GM21423 (cell line): ENCODE measurements at regions not wholly inside any gene's neighbourhood (a gene's known extent, or its start where the extent isn't known, plus 50 kb on each side); places are given as distances from the start of the nearest gene placed in this dataset.
"Not testable (repeated sequence)": the region's sequence is repeated elsewhere in the genome, so short reads cannot be mapped to it uniquely, and the experiment has no call there.

ENCODE experiments used
- ATAC-seq: cut with Tn5 transposase; IDR thresholded peaks from one replicate; pipeline ENCODE4 v1.9.1; 2021; ENCODE audit warnings: mild to moderate bottlenecking, moderate library complexity; ENCODE audit not compliant: unreplicated experiment

GRCh38 chr2:183522489-183523266 lies 398.4 kb downstream of the NUP35 start:
- ATAC-seq, result no peak

- peak; percentile 51 for ATAC-seq
Observed at GRCh38 chr2:183530333-183530901, 406.2 kb downstream of the NUP35 start.

- no peak for ATAC-seq
Observed at GRCh38 chr2:183532514-183532913, 408.3 kb downstream of the NUP35 start.

GRCh38 chr2:183533021-183533420 lies 408.8 kb downstream of the NUP35 start:
- no peak for ATAC-seq

GRCh38 chr2:183536290-183536689 lies 412.0 kb downstream of the NUP35 start:
- no peak for ATAC-seq

GRCh38 chr2:183536714-183537113 lies 412.5 kb downstream of the NUP35 start:
- ATAC-seq, result no peak

- ATAC-seq, result no peak
Observed at GRCh38 chr2:183541766-183542165, 417.5 kb downstream of the NUP35 start.

- no peak for ATAC-seq
Observed at GRCh38 chr2:183542606-183543005, 418.4 kb downstream of the NUP35 start.

GRCh38 chr2:183543222-183543621 lies 419.0 kb downstream of the NUP35 start:
- no peak for ATAC-seq

GRCh38 chr2:183543731-183544130 lies 419.5 kb downstream of the NUP35 start:
- no peak for ATAC-seq

- ATAC-seq, result not testable (repeated sequence)
Observed at GRCh38 chr2:183546560-183547350, 422.5 kb downstream of the NUP35 start.

- no peak for ATAC-seq
Observed at GRCh38 chr2:183552716-183553115, 428.5 kb downstream of the NUP35 start.

GRCh38 chr2:183564726-183565125 lies 440.5 kb downstream of the NUP35 start:
- ATAC-seq, result no peak

GRCh38 chr2:183575481-183575880 lies 451.2 kb downstream of the NUP35 start:
- no peak for ATAC-seq

- no peak for ATAC-seq
Observed at GRCh38 chr2:183579686-183580085, 455.4 kb downstream of the NUP35 start.

GRCh38 chr2:183592271-183592670 lies 468.0 kb downstream of the NUP35 start:
- ATAC-seq, result no peak

GRCh38 chr2:183594150-183594549 lies 469.9 kb downstream of the NUP35 start:
- ATAC-seq, result no peak

- ATAC-seq, result no peak
Observed at GRCh38 chr2:183597841-183598240, 473.6 kb downstream of the NUP35 start.

- ATAC-seq, result no peak
Observed at GRCh38 chr2:183604065-183604464, 479.8 kb downstream of the NUP35 start.

- ATAC-seq, result no peak
Observed at GRCh38 chr2:183605440-183605839, 481.2 kb downstream of the NUP35 start.

GRCh38 chr2:183606022-183606717 lies 481.9 kb downstream of the NUP35 start:
- no peak for ATAC-seq
